CD4-positive, alpha-beta T cell treated with Interleukin-17A for 4 hours (primary cell): ENCODE measurements at regions not wholly inside any gene's neighbourhood (a gene's known extent, or its start where the extent isn't known, plus 50 kb on each side); places are given as distances from the start of the nearest gene placed in this dataset.

Experiments
- DNase-seq: peaks from one replicate; pipeline ENCODE4 v3.0.0-alpha.2; 2020; ENCODE audit warnings: mixed read lengths

- no peak for DNase-seq
These were observed 1006.6 kb upstream of the LRRN3 start for GRCh38 chr7:110084181-110084807.

GRCh38 chr7:110090110-110090820 is 1000.7 kb upstream of the LRRN3 start:
- DNase-seq, result peak; percentile 3

GRCh38 chr7:110095372-110096052 is 995.4 kb upstream of the LRRN3 start:
- DNase-seq, result no peak

- DNase-seq, result no peak
These were observed 986.7 kb upstream of the LRRN3 start for GRCh38 chr7:110104243-110104642.

- no peak for DNase-seq
These were observed 985.6 kb upstream of the LRRN3 start for GRCh38 chr7:110105307-110105706.

- no peak for DNase-seq
These were observed 985.1 kb upstream of the LRRN3 start for GRCh38 chr7:110105840-110106239.

GRCh38 chr7:110119883-110120581 is 970.9 kb upstream of the LRRN3 start:
- no peak for DNase-seq

- no peak for DNase-seq
These were observed 961.8 kb upstream of the LRRN3 start for GRCh38 chr7:110129159-110129558.

GRCh38 chr7:110130669-110131068 is 960.3 kb upstream of the LRRN3 start:
- no peak for DNase-seq

GRCh38 chr7:110131344-110131743 is 959.6 kb upstream of the LRRN3 start:
- no peak for DNase-seq

GRCh38 chr7:110139056-110139455 is 951.9 kb upstream of the LRRN3 start:
- DNase-seq, result no peak

- no peak for DNase-seq
These were observed 947.9 kb upstream of the LRRN3 start for GRCh38 chr7:110142939-110143526.

GRCh38 chr7:110144599-110144998 is 946.3 kb upstream of the LRRN3 start:
- no peak for DNase-seq

GRCh38 chr7:110148054-110148453 is 942.9 kb upstream of the LRRN3 start:
- no peak for DNase-seq

- no peak for DNase-seq
These were observed 937.7 kb upstream of the LRRN3 start for GRCh38 chr7:110153222-110153621.

GRCh38 chr7:110156511-110156910 is 934.4 kb upstream of the LRRN3 start:
- DNase-seq, result no peak

- DNase-seq, result no peak
These were observed 933.1 kb upstream of the LRRN3 start for GRCh38 chr7:110157631-110158362.

GRCh38 chr7:110168010-110168409 is 922.9 kb upstream of the LRRN3 start:
- DNase-seq, result no peak

- DNase-seq, result no peak
These were observed 920.1 kb upstream of the LRRN3 start for GRCh38 chr7:110170841-110171240.

- DNase-seq, result no peak
These were observed 913.5 kb upstream of the LRRN3 start for GRCh38 chr7:110177463-110177862.

GRCh38 chr7:110179037-110179436 is 911.9 kb upstream of the LRRN3 start:
- DNase-seq, result no peak

GRCh38 chr7:110181768-110182167 is 909.2 kb upstream of the LRRN3 start:
- DNase-seq, result no peak
